Adipocyte (in vitro differentiated cells): ENCODE measurements at regions not wholly inside any gene's neighbourhood (a gene's known extent, or its start where the extent isn't known, plus 50 kb on each side); places are given as distances from the start of the nearest gene placed in this dataset.

Experiments used
- DNase-seq: peaks from one replicate; pipeline ENCODE4 v3.0.0-alpha.2; 2015; ENCODE audit warnings: low read depth
- H3K27me3 ChIP-seq: replicated peaks from 2 replicates; pipeline ENCODE4 v1.7.0; 2013; ENCODE audit warnings: mild to moderate bottlenecking, low read length, moderate library complexity; ENCODE audit not compliant: control insufficient read depth, insufficient read depth
- H3K36me3 ChIP-seq: 2 replicates; pipeline ENCODE4 v1.7.0; 2013; ENCODE audit warnings: low read length, mild to moderate bottlenecking, moderate library complexity; ENCODE audit not compliant: control insufficient read depth, insufficient read depth, severe bottlenecking
- H3K4me1 ChIP-seq: 2 replicates; pipeline ENCODE4 v1.7.0; 2013; ENCODE audit warnings: mild to moderate bottlenecking, low read length, moderate library complexity; ENCODE audit not compliant: control insufficient read depth, insufficient read depth
- H3K4me3 ChIP-seq: 2 replicates; pipeline ENCODE4 v1.7.0; 2013; ENCODE audit warnings: mild to moderate bottlenecking, low read length, moderate library complexity
- H3K9ac ChIP-seq: 2 replicates; pipeline ENCODE4 v1.7.0; 2013; ENCODE audit warnings: mild to moderate bottlenecking, low read length, moderate library complexity
- H3K9me3 ChIP-seq: 2 replicates; pipeline ENCODE4 v1.7.0; 2013; ENCODE audit warnings: mild to moderate bottlenecking, low read length, moderate library complexity; ENCODE audit not compliant: control insufficient read depth

DNA sequence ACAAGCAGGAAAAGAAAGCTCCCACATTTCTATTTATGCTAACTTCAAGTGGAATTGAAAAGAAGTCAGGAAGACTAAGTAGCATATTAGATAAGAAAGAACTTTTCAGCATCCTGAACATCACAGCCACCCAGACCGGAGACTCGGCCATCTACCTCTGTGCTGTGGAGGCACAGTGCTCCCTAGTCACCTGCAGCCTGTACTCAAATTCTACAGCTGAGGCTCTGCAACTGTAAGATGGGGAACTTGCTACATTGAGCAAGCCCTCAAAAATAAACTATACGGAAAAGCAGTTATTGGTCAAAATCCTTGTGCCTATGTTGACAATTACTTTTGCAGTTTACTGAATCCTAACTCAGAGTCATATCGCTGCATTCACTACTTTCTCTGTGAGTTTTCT is 361.9 kb downstream of the DAD1 start:
- Histone ChIP-seq H3K9ac (no peak overlapping the region), H3K4me1 (peaks cover 20% of the 10 kb centered on the region), H3K9me3 (peaks cover 2% of the 10 kb centered on the region), H3K4me3 (no peak overlapping the region), H3K27me3 (peaks cover 8% of the 10 kb centered on the region), H3K36me3 (no peaks in the 10 kb centered on the region)
- no peak for DNase-seq

DNA sequence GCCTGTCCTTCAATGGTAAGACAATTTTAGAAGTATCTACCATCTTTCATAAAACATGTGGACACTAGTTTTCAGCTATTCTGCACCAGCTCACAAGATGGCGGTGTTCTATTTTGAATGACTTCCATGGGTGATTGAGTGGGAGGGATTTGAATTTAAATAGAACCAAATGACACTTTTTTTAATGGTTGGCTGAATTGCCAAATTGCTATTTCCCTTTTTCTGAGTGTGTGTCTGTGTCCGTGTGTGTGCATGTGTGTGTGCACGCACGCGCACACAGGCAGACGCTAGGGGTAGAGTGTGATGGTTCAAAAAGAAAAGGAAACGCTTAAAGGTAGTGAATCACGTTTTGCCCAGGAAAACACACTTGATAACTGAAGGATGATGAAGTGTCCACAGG is 362.6 kb downstream of the DAD1 start:
- Histone ChIP-seq H3K9ac (no peak overlapping the region), H3K4me3 (no peak overlapping the region), H3K27me3 (peaks cover 15% of the 10 kb centered on the region), H3K9me3 (no peaks in the 10 kb centered on the region), H3K36me3 (no peaks in the 10 kb centered on the region), H3K4me1 (peaks cover 20% of the 10 kb centered on the region)
- DNase-seq = no peak

DNA sequence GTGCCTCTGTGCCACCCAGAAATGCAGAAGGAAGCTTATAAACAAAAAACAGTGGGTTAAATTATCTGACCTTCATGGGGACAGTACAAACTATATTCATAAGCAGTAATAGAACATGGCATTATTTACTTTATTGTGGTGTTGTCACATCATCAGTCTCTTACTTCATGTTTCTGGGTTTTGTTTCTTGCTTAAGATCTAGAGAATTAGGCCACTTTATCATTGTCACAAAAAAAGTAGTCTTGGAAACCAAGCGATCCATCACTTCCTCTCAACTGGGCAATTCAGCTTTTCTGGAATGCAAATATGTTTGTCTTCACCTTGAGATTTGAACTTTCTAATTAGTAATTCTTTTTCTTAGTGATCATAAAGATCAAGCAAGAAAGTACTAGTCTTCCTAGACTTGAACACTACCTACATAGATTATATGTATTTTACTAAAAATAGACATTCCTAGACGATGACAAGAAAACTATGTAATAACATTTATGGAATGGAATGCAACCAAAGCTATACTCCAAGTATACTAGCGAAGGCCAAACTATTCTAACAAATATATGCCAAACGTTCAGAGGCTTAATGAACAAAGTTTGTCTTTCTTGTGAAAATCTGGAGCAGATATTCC is 363.4 kb downstream of the DAD1 start:
- Histone ChIP-seq H3K27me3 (peaks cover 23% of the 10 kb centered on the region), H3K9ac (no peak overlapping the region), H3K9me3 (no peaks in the 10 kb centered on the region), H3K36me3 (no peaks in the 10 kb centered on the region), H3K4me1 (peaks cover 20% of the 10 kb centered on the region), H3K4me3 (no peak overlapping the region)
- DNase-seq = peak; percentile 75

DNA sequence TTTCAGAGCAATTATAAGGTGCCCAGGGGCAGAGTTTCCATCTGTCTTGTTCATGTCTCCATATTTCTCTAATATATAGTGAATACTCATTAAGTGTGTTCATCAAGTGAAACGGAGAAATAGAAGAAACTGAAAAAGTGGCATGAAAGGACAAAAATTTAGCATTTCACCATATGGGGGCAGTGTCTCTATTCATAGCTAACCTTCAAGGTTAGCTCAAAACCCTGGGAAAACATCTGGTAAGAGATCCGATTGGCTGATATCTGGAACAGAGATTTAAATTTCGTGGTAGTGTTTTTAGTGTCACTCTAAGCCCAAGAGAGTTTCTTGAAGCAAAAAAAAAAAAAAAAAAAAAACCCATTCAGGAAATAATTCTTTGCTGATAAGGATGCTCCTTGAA is 367.5 kb downstream of the DAD1 start:
- no peak overlapping the region for H3K9ac ChIP-seq
- no peak overlapping the region for H3K4me3 ChIP-seq
- H3K27me3 ChIP-seq = peaks cover 24% of the 10 kb centered on the region
- H3K4me1 ChIP-seq = peaks cover 16% of the 10 kb centered on the region
- H3K36me3 ChIP-seq = no peaks in the 10 kb centered on the region
- no peaks in the 10 kb centered on the region for H3K9me3 ChIP-seq
- peak; percentile 48 for DNase-seq

DNA sequence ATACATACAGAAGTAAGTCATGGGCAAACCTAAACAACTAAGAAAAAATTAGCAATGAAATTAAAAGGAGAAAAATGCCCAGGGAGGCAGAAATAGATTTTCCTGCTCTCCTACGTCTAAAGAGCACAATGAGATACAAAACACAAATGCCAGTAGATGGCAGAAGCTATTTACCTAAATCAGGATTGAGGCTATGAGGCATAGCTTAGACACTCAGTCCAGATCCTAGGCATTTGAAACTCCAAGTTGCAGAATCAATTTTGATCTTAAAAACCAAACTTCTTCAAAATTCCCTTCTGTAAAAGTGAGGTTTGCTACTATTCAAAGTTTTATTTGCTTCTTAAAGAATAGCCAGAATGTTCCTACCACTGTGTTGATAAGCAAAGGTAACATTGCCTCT is 368.6 kb downstream of the DAD1 start:
- Histone ChIP-seq H3K9me3 (no peaks in the 10 kb centered on the region), H3K4me3 (no peak overlapping the region), H3K4me1 (peaks cover 9% of the 10 kb centered on the region), H3K9ac (no peak overlapping the region), H3K36me3 (no peaks in the 10 kb centered on the region), H3K27me3 (peaks cover 24% of the 10 kb centered on the region)
- peak; percentile 48 for DNase-seq

DNA sequence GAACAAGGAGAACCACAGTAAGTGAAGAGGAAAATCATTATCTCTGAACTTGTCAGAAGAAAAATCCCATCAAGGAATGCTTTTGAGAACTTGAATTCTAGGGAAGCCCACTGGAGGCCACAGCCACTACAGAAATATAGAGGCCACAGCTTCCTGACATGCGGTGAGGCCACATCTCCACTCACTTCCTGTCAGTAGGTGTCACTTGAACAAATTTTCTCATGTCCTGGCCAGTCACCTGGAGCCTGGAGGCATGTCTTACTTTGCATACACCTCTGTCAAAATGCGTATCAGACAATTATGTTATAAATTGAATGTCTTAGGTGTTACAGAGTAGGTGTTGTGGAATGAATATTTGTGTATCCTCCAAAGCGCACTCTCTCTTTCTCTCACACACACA is 370.3 kb downstream of the DAD1 start:
- Histone ChIP-seq H3K36me3 (no peaks in the 10 kb centered on the region), H3K27me3 (peaks cover 24% of the 10 kb centered on the region), H3K9ac (no peak overlapping the region), H3K4me1 (peaks cover 9% of the 10 kb centered on the region), H3K9me3 (no peaks in the 10 kb centered on the region), H3K4me3 (no peak overlapping the region)
- no peak for DNase-seq

DNA sequence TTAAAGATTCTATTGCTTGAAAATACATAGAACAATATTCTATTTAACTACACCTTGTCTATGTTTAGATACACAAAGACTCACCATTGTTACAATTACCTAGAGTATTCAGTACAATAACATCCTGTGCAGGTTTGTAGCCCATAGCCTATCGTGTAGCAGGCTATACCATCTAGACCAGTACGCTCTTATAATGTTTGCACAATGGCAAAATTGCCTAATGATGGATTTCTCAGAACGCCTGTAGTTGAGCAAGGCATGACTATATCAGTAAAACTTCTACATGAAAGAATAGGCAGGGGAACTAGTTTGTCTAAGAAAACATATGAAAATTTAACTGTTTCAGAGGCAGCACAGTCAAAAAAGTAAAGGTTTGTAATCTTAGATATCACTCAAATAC is 375.9 kb downstream of the DAD1 start:
- peak; percentile 12 for DNase-seq
- H3K9me3 ChIP-seq = no peaks in the 10 kb centered on the region
- peaks cover 12% of the 10 kb centered on the region for H3K4me1 ChIP-seq
- H3K27me3 ChIP-seq = no peaks in the 10 kb centered on the region
- no peak overlapping the region for H3K4me3 ChIP-seq
- no peaks in the 10 kb centered on the region for H3K36me3 ChIP-seq
- H3K9ac ChIP-seq = no peak overlapping the region

DNA sequence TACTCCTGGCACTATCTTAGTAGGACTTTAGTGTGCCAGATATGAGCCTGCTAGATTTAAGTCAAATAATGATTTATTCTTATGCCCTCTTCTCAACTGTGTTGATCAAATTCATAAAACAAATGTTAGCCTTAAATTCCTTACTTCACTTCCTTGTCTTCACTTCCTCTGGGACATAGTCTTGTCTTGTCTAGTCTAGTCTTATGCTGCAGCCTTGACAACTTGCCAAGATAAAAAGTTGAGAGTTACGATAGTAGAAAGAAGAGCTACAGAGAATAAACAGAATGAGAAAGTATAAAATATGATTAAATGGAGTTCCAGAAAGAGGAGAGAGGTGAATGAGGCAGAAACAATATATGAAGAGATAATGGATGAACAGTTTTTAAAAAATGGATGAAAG is 378.1 kb downstream of the DAD1 start:
- peaks cover 12% of the 10 kb centered on the region for H3K4me1 ChIP-seq
- no peak for DNase-seq
- H3K36me3 ChIP-seq = no peaks in the 10 kb centered on the region
- no peak overlapping the region for H3K4me3 ChIP-seq
- H3K27me3 ChIP-seq = no peaks in the 10 kb centered on the region
- H3K9ac ChIP-seq = no peak overlapping the region
- H3K9me3 ChIP-seq = no peaks in the 10 kb centered on the region

DNA sequence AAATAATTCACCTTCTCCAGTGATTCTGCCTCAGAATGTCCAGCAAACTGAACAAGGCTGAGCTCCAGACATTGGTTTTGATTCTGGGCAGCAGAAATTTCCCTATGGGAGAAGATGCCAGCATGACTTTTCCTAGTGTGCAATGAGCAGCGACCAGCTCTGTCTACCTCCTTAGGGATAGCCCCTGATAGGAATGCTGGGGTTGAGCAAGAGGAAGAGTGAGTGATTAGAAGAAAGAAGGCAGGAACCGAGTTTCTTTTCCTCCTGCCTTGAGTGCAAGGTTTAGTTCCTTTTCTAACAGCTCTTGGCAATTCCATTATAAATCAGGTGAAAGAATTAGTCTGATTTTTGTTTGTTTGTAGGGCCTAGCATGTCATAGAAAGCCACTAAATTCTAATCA is 379.0 kb downstream of the DAD1 start:
- DNase-seq = no peak
- no peaks in the 10 kb centered on the region for H3K9me3 ChIP-seq
- H3K4me3 ChIP-seq = no peak overlapping the region

DNA sequence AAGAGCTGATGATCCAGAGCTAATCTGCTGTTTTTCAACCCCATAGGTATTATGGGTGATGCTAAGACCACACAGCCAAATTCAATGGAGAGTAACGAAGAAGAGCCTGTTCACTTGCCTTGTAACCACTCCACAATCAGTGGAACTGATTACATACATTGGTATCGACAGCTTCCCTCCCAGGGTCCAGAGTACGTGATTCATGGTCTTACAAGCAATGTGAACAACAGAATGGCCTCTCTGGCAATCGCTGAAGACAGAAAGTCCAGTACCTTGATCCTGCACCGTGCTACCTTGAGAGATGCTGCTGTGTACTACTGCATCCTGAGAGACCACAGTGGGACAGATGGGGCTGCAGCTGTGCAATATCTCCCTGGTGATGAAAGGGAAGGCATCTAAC is 386.0 kb downstream of the DAD1 start:
- DNase-seq = no peak
- H3K9ac ChIP-seq = no peak overlapping the region
- no peaks in the 10 kb centered on the region for H3K36me3 ChIP-seq
- H3K9me3 ChIP-seq = peaks cover 7% of the 10 kb centered on the region
- H3K4me3 ChIP-seq = no peak overlapping the region
- peaks cover 5% of the 10 kb centered on the region for H3K27me3 ChIP-seq
- no peaks in the 10 kb centered on the region for H3K4me1 ChIP-seq

More for the DNA sequence above, 379.0 kb downstream of the DAD1 start:
- Histone ChIP-seq H3K9ac (no peak overlapping the region), H3K4me1 (peaks cover 12% of the 10 kb centered on the region), H3K27me3 (no peaks in the 10 kb centered on the region), H3K36me3 (no peaks in the 10 kb centered on the region)

DNA sequence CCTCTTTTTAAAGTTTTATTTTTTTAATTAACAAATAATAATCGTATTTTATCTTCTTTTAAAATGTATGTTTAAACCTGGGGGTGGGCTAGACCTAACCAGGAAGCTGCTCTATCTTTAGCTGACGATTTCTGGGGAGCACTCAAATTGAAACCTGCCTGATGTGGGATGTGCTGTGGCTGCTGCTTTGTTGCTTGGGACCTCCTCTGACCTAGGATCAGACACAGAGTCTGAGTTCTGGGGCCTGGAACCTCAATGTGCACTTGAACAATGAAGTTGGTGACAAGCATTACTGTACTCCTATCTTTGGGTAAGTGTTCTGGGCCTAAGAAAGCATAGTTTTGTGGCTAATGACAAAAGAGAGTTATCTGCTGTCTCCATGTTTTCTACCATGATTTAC is 386.7 kb downstream of the DAD1 start:
- Histone ChIP-seq H3K27me3 (peaks cover 5% of the 10 kb centered on the region), H3K4me3 (no peak overlapping the region), H3K9ac (no peak overlapping the region), H3K9me3 (peaks cover 10% of the 10 kb centered on the region), H3K36me3 (no peaks in the 10 kb centered on the region), H3K4me1 (no peaks in the 10 kb centered on the region)
- no peak for DNase-seq

DNA sequence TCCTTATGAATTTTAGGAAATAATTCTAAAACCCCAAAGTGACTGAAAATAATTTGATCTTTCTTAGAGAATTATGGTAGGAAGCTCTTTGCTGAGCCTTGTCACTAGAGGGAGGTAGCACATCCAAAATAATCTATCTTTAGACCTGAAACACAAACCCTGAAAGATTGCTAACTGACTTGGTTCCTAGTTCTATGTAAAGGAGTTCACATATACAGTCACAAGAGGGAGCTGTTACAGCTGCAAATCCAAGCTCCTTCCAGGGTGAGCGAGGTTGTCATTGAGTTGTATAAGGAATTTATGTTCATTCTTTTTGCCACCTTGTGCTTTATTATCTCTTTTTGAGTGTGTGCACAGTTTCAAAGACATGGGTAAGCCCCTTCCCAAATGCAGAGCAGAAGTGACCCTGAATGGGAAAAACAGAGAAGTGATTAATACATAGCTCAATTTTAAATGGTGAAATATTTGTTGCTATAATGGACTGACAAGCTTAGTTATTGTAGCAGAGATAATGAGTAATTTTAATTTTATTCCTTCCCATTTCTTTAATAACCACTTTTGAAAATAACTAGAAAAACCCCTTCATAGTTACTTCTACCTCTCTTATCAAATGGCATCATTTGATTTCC is 387.9 kb downstream of the DAD1 start:
- DNase-seq = peak; percentile 71
- peaks cover 5% of the 10 kb centered on the region for H3K27me3 ChIP-seq
- H3K4me1 ChIP-seq = no peaks in the 10 kb centered on the region
- H3K4me3 ChIP-seq = no peak overlapping the region
- peaks cover 10% of the 10 kb centered on the region for H3K9me3 ChIP-seq
- H3K9ac ChIP-seq = no peak overlapping the region
- H3K36me3 ChIP-seq = no peaks in the 10 kb centered on the region
